Lung (tissue), 11 donors: ENCODE measurements at regions not wholly inside any gene's neighbourhood (a gene's known extent, or its start where the extent isn't known, plus 50 kb on each side); places are given as distances from the start of the nearest gene placed in this dataset.

Experiments
- ATAC-seq: fragments of 200-7000 bp; cut with Tn5 transposase; one replicate; pipeline ENCODE4 v1.9.1; 2020; ENCODE audit warnings: moderate number of reproducible peaks; ENCODE audit not compliant: insufficient read depth, low FRiP score
- DNase-seq, 3 donors: peaks; one replicate each; pipeline ENCODE4 v3.0.0-alpha.2; 2013 to 2017
- H3K27ac ChIP-seq, 2 donors: one replicate each; pipeline ENCODE4 v1.5.1; 2013; ENCODE audit warnings: mild to moderate bottlenecking in 2 of 2, moderate library complexity in 2 of 2, control low read depth in 1 of 2, inconsistent platforms in 1 of 2, low read depth in 1 of 2, low read length in 1 of 2
- H3K27me3 ChIP-seq, 3 donors: one replicate each; pipeline ENCODE4 v1.5.1; 2013; ENCODE audit warnings: low read length in 2 of 3; ENCODE audit not compliant: control insufficient read depth in 3 of 3, insufficient read depth in 3 of 3
- H3K36me3 ChIP-seq, 4 donors: one replicate each; pipeline ENCODE4 v1.5.1; 2013; ENCODE audit warnings: low read length in 4 of 4, mild to moderate bottlenecking in 1 of 4, moderate library complexity in 1 of 4; ENCODE audit not compliant: control insufficient read depth in 4 of 4, insufficient read depth in 4 of 4
- H3K4me1 ChIP-seq, 5 donors: one replicate each; pipeline ENCODE4 v1.5.1; 2013; ENCODE audit warnings: low read length in 5 of 5, mild to moderate bottlenecking in 2 of 5, moderate library complexity in 1 of 5; ENCODE audit not compliant: control insufficient read depth in 5 of 5, insufficient read depth in 5 of 5
- H3K4me3 ChIP-seq: one replicate; pipeline ENCODE4 v1.5.1; 2013; ENCODE audit warnings: mild to moderate bottlenecking, control low read depth, moderate library complexity
- H3K9ac ChIP-seq, 2 donors: one replicate each; pipeline ENCODE4 v1.5.1; 2013; ENCODE audit warnings: low read length in 2 of 2, control low read depth in 1 of 2; ENCODE audit not compliant: insufficient read depth in 1 of 2
- H3K9me3 ChIP-seq, 4 donors: one replicate each; pipeline ENCODE4 v1.5.1; 2013; ENCODE audit warnings: low read length in 3 of 4, mild to moderate bottlenecking in 1 of 4, moderate library complexity in 1 of 4; ENCODE audit not compliant: control insufficient read depth in 4 of 4, insufficient read depth in 3 of 4
- WGBS, 2 donors: extraction: QIAGEN DNeasy Blood & Tissue Kit; methylation state at CpG; one replicate each; pipeline ENCODE4 v1.1.7; 2013; 5-methylcytosine and 5-hydroxymethylcytosine counted together
- TF ChIP-seq, protein P1 (sequence below): IDR thresholded peaks from 2 replicates; pipeline ENCODE4 v1.5.1; 2012; ENCODE audit warnings: mild to moderate bottlenecking; ENCODE audit errors: control extremely low read depth, extremely low read depth
- donor health status: control.
- donor health status: control.
- donor health status: Bipolar disorder and iron deficiency.
- donor health status: healthy.
- donor health status: DM: yes; HTN: yes; CAD: no.

DNA sequence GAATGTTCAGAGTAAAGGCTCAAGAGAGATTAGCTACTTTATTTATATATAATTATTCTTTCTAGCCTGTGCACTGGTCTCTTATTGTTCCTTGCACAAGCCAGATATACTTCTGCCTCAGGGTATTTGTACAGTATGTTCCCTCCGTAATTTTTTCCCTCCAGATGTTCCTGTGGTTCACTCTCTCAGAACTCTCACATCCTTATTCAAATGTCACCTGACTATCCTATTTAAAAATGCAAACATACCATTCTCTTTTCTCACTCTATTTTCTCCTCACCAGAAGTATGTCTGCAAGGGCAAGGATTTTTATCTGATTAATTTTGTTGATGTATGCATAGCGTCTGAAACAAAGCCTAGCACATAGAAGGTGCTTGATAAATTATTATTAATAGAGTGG lies 64.0 kb upstream of the CERS6 start:
- DNase-seq (no peak), ATAC-seq (no peak)
- no peak overlapping the region for H3K9ac ChIP-seq
- 51 to 62% methylated on average over 2 of the region's 2 CpGs for WGBS, 2 donors
- no peaks in the 10 kb centered on the region for H3K27me3 ChIP-seq
- no peak overlapping the region for H3K4me3 ChIP-seq
- no peaks in the 10 kb centered on the region for H3K36me3 ChIP-seq
- H3K27ac ChIP-seq: no peak overlapping the region
- TF ChIP-seq, protein P1, sequence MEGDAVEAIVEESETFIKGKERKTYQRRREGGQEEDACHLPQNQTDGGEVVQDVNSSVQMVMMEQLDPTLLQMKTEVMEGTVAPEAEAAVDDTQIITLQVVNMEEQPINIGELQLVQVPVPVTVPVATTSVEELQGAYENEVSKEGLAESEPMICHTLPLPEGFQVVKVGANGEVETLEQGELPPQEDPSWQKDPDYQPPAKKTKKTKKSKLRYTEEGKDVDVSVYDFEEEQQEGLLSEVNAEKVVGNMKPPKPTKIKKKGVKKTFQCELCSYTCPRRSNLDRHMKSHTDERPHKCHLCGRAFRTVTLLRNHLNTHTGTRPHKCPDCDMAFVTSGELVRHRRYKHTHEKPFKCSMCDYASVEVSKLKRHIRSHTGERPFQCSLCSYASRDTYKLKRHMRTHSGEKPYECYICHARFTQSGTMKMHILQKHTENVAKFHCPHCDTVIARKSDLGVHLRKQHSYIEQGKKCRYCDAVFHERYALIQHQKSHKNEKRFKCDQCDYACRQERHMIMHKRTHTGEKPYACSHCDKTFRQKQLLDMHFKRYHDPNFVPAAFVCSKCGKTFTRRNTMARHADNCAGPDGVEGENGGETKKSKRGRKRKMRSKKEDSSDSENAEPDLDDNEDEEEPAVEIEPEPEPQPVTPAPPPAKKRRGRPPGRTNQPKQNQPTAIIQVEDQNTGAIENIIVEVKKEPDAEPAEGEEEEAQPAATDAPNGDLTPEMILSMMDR: no peak
- peaks cover 0 to 5% (median 0%) of the 10 kb centered on the region in 5 donors for H3K4me1 ChIP-seq
- no peaks in the 10 kb centered on the region for H3K9me3 ChIP-seq

DNA sequence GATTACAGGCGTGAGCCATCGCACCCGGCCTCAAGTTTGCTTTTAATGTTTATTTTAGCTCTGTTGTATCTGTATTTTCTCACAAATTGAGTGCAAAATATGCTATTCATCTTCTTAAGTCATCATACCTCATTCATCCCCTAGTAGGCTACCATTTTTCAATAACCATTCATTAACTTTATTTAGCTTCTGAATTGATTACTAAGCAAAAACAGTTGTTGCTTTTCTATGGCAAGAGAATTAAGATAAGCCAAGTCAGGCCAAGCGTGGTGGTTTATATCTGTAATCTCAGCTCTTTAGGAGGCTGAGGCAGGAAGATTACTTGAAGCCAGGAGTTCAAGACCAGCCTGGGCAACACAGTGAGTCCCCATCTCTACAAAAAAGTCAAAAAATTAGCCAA lies 63.3 kb upstream of the CERS6 start:
- H3K4me3 ChIP-seq: no peak overlapping the region
- 90 to 96% methylated on average over 4 of the region's 4 CpGs for WGBS, 2 donors
- no peaks in the 10 kb centered on the region for H3K9me3 ChIP-seq
- H3K27me3 ChIP-seq: no peaks in the 10 kb centered on the region
- no peak overlapping the region for H3K9ac ChIP-seq
- peaks cover 0 to 5% (median 0%) of the 10 kb centered on the region in 5 donors for H3K4me1 ChIP-seq
- H3K27ac ChIP-seq: no peak overlapping the region
- H3K36me3 ChIP-seq: no peaks in the 10 kb centered on the region
- ATAC-seq (no peak), DNase-seq (no peak)
- TF ChIP-seq, protein P1: no peak

DNA sequence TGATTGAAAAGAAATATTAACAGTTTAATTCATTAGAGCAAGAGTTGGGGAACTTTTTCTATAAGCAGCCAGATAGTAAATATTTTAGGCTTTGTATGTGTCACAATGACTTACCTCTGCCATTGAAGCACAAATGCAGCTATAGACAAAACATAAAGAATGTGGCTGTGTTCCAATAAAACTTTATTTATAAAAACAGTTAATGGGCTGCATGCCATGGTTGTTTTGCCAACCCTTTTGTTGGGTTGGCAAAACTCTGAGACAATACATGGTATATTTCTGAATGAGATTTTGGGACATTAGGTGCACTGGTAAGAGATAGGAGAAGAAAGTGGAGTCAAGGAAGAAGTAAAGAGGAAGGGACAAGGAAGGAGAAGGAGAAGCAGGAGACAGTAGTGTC lies 61.8 kb upstream of the CERS6 start:
- TF ChIP-seq, protein P1: no peak
- ATAC-seq (no peak), DNase-seq (no peak)
- Histone ChIP-seq H3K27ac (no peak overlapping the region), H3K4me3 (no peak overlapping the region), H3K9me3 (no peaks in the 10 kb centered on the region), H3K4me1 (peaks cover 0 to 5% (median 0%) of the 10 kb centered on the region in 5 donors), H3K36me3 (no peaks in the 10 kb centered on the region), H3K27me3 (no peaks in the 10 kb centered on the region), H3K9ac (no peak overlapping the region)

DNA sequence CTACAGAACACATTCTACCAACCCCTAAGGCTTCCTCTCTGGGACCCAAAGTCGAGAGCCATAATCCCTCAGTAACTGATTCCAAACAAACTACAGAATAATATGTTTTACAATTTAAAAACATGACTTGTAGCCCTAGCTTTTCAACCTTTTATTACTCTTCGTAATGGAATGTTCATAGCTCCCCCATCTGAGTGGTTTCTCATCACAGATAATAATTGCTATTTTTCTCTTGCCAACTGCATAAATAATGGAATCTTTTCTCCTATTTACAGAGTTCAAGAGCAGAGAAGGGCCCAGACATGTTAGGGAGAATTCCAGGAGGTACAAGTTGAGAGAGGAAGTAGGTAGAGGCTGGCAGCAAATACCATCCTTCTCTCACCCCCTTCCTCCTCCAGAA lies 59.9 kb upstream of the CERS6 start:
- H3K9ac ChIP-seq: no peak overlapping the region
- no peaks in the 10 kb centered on the region for H3K27me3 ChIP-seq
- no peaks in the 10 kb centered on the region for H3K9me3 ChIP-seq
- H3K27ac ChIP-seq: no peak overlapping the region
- H3K36me3 ChIP-seq: no peaks in the 10 kb centered on the region
- no peak overlapping the region for H3K4me3 ChIP-seq
- peaks cover 0 to 5% (median 0%) of the 10 kb centered on the region in 5 donors for H3K4me1 ChIP-seq
- 60 to 76% methylated on average over 2 of the region's 2 CpGs for WGBS, 2 donors
- no peak for ATAC-seq
- TF ChIP-seq, protein P1: no peak
- DNase-seq: peak in 2 of 3 donors; percentile 26 to 28
